Mesendoderm (in vitro differentiated cells): ENCODE measurements at regions not wholly inside any gene's neighbourhood (a gene's known extent, or its start where the extent isn't known, plus 50 kb on each side); places are given as distances from the start of the nearest gene placed in this dataset.

ENCODE experiments used
- DNase-seq: peaks from one replicate; pipeline ENCODE4 v3.0.0; 2013
- H2AK5ac ChIP-seq: 2 replicates; pipeline ENCODE4 v1.6.1; 2013; ENCODE audit warnings: low read length, inconsistent platforms
- H2BK120ac ChIP-seq: 2 replicates; pipeline ENCODE4 v1.6.1; 2013; ENCODE audit warnings: low read depth, mild to moderate bottlenecking, low read length, moderate library complexity, mixed read lengths
- H2BK15ac ChIP-seq: replicated peaks from 2 replicates; pipeline ENCODE4 v1.6.1; 2013; ENCODE audit warnings: low read depth, mild to moderate bottlenecking, moderate library complexity
- H2BK5ac ChIP-seq: 2 replicates; pipeline ENCODE4 v1.6.1; 2013; ENCODE audit warnings: low read length, inconsistent platforms
- H3K18ac ChIP-seq: 2 replicates; pipeline ENCODE4 v1.6.1; 2013; ENCODE audit warnings: mild to moderate bottlenecking, low read length, mixed read lengths
- H3K23ac ChIP-seq: one replicate; pipeline ENCODE4 v1.6.1; 2013; ENCODE audit warnings: low read length
- H3K27ac ChIP-seq: 2 replicates; pipeline ENCODE4 v1.5.1; 2013; ENCODE audit warnings: low read depth, mild to moderate bottlenecking, inconsistent platforms, low read length, moderate library complexity
- H3K27me3 ChIP-seq: 2 replicates; pipeline ENCODE4 v1.6.1; 2013; ENCODE audit warnings: low read length, control low read depth, mild to moderate bottlenecking, inconsistent platforms; ENCODE audit not compliant: insufficient read depth, poor library complexity
- H3K36me3 ChIP-seq: 2 replicates; pipeline ENCODE4 v1.6.1; 2013; ENCODE audit warnings: low read length, inconsistent platforms; ENCODE audit not compliant: control insufficient read depth, insufficient read depth
- H3K4ac ChIP-seq: one replicate; pipeline ENCODE4 v1.6.1; 2013; ENCODE audit warnings: low read depth, mild to moderate bottlenecking, low read length, moderate library complexity
- H3K4me1 ChIP-seq: 2 replicates; pipeline ENCODE4 v1.6.1; 2013; ENCODE audit warnings: low read depth, low read length, inconsistent platforms; ENCODE audit not compliant: control insufficient read depth
- H3K4me2 ChIP-seq: 2 replicates; pipeline ENCODE4 v1.6.1; 2013; ENCODE audit warnings: low read length
- H3K4me3 ChIP-seq: 2 replicates; pipeline ENCODE4 v1.5.1; 2013; ENCODE audit warnings: mild to moderate bottlenecking, low read length
- H3K56ac ChIP-seq: one replicate; pipeline ENCODE4 v1.6.1; 2013; ENCODE audit warnings: low read length
- H3K79me1 ChIP-seq: 2 replicates; pipeline ENCODE4 v1.6.1; 2013; ENCODE audit warnings: low read length, inconsistent platforms
- H3K79me2 ChIP-seq: 2 replicates; pipeline ENCODE4 v1.6.1; 2013; ENCODE audit warnings: mild to moderate bottlenecking, low read length; ENCODE audit not compliant: control insufficient read depth, insufficient read depth
- H3K9ac ChIP-seq: 2 replicates; pipeline ENCODE4 v1.6.1; 2013; ENCODE audit warnings: low read length, inconsistent platforms
- H4K5ac ChIP-seq: one replicate; pipeline ENCODE4 v1.6.1; 2013; ENCODE audit warnings: low read length
- H4K8ac ChIP-seq: one replicate; pipeline ENCODE4 v1.6.1; 2013; ENCODE audit warnings: low read depth, mild to moderate bottlenecking, control low read depth, low read length, moderate library complexity
- WGBS: extraction: QIAGEN DNeasy Blood & Tissue Kit; methylation state at CpG from one replicate; pipeline ENCODE4 v1.1.7; 2013; ENCODE audit warnings: low lambda C conversion rate, missing lambda C conversion rate; ENCODE audit not compliant: insufficient coverage; ENCODE audit errors: extremely low coverage; 5-methylcytosine and 5-hydroxymethylcytosine counted together

- Histone ChIP-seq H3K36me3 (no peaks in the 10 kb centered on the region), H3K79me2 (no peaks in the 10 kb centered on the region), H3K4me3 (no peak overlapping the region), H3K4me2 (no peak overlapping the region), H2BK5ac (no peak overlapping the region), H3K27ac (no peak overlapping the region), H3K23ac (no peak overlapping the region), H2BK15ac (no peak overlapping the region), H3K4me1 (no peaks in the 10 kb centered on the region), H3K4ac (no peak overlapping the region), H4K5ac (no peak overlapping the region), H3K9ac (no peak overlapping the region), H2BK120ac (no peak overlapping the region), H3K27me3 (no peaks in the 10 kb centered on the region), H3K79me1 (no peaks in the 10 kb centered on the region), H3K18ac (no peak overlapping the region), H3K56ac (no peak overlapping the region), H2AK5ac (no peak overlapping the region), H4K8ac (no peak overlapping the region)
- WGBS, result no CpG with 5 or more reads among the region's 2 CpGs
- DNase-seq, result no peak
Observed at GRCh38 chr14:71228711-71229110, 321.5 kb downstream of the PCNX1 start.

- Histone ChIP-seq H4K5ac (no peak overlapping the region), H3K79me2 (no peaks in the 10 kb centered on the region), H2BK5ac (no peak overlapping the region), H3K4me2 (no peak overlapping the region), H3K27ac (no peak overlapping the region), H3K9ac (no peak overlapping the region), H3K36me3 (no peaks in the 10 kb centered on the region), H3K27me3 (no peaks in the 10 kb centered on the region), H3K4me3 (no peak overlapping the region), H3K4ac (no peak overlapping the region), H3K79me1 (no peaks in the 10 kb centered on the region), H3K56ac (no peak overlapping the region), H2AK5ac (no peak overlapping the region), H2BK120ac (no peak overlapping the region), H2BK15ac (no peak overlapping the region), H4K8ac (no peak overlapping the region), H3K23ac (no peak overlapping the region), H3K18ac (no peak overlapping the region), H3K4me1 (no peaks in the 10 kb centered on the region)
- no CpG with 5 or more reads among the region's 7 CpGs for WGBS
- DNase-seq, result no peak
Observed at GRCh38 chr14:71229875-71230274, 322.6 kb downstream of the PCNX1 start.

GRCh38 chr14:71230897-71231296, 323.6 kb downstream of the PCNX1 start:
- H4K8ac ChIP-seq, result no peak overlapping the region
- no peak overlapping the region for H2BK5ac ChIP-seq
- H3K4ac ChIP-seq, result no peak overlapping the region
- no peak overlapping the region for H3K18ac ChIP-seq
- no peaks in the 10 kb centered on the region for H3K4me1 ChIP-seq
- no peaks in the 10 kb centered on the region for H3K36me3 ChIP-seq
- no peaks in the 10 kb centered on the region for H3K27me3 ChIP-seq
- WGBS, result no CpG with 5 or more reads among the region's 13 CpGs
- H3K4me3 ChIP-seq, result no peak overlapping the region
- no peak overlapping the region for H4K5ac ChIP-seq
- no peak overlapping the region for H3K56ac ChIP-seq
- no peaks in the 10 kb centered on the region for H3K79me2 ChIP-seq
- H3K23ac ChIP-seq, result no peak overlapping the region
- no peak overlapping the region for H3K9ac ChIP-seq
- no peak overlapping the region for H2BK15ac ChIP-seq
- no peak overlapping the region for H2AK5ac ChIP-seq
- no peak overlapping the region for H3K27ac ChIP-seq
- DNase-seq, result no peak
- H3K79me1 ChIP-seq, result no peaks in the 10 kb centered on the region
- H3K4me2 ChIP-seq, result no peak overlapping the region
- H2BK120ac ChIP-seq, result no peak overlapping the region

- Histone ChIP-seq H2BK15ac (no peak overlapping the region), H3K9ac (no peak overlapping the region), H3K27me3 (no peaks in the 10 kb centered on the region), H3K4me2 (no peak overlapping the region), H3K23ac (no peak overlapping the region), H3K79me2 (no peaks in the 10 kb centered on the region), H2AK5ac (no peak overlapping the region), H2BK5ac (no peak overlapping the region), H4K8ac (no peak overlapping the region), H4K5ac (no peak overlapping the region), H2BK120ac (no peak overlapping the region), H3K79me1 (no peaks in the 10 kb centered on the region), H3K4me1 (no peaks in the 10 kb centered on the region), H3K36me3 (no peaks in the 10 kb centered on the region), H3K56ac (no peak overlapping the region), H3K4ac (no peak overlapping the region), H3K27ac (no peak overlapping the region), H3K18ac (no peak overlapping the region), H3K4me3 (no peak overlapping the region)
- DNase-seq, result peak; percentile 11
- WGBS, result no CpG with 5 or more reads among the region's 16 CpGs
Observed at GRCh38 chr14:71231521-71232393, 324.5 kb downstream of the PCNX1 start.

GRCh38 chr14:71232506-71232905, 325.2 kb downstream of the PCNX1 start:
- H3K9ac ChIP-seq, result no peak overlapping the region
- H3K23ac ChIP-seq, result no peak overlapping the region
- no peak overlapping the region for H4K5ac ChIP-seq
- H2BK120ac ChIP-seq, result no peak overlapping the region
- H3K4me3 ChIP-seq, result no peak overlapping the region
- no peak for DNase-seq
- no peak overlapping the region for H2BK15ac ChIP-seq
- H4K8ac ChIP-seq, result no peak overlapping the region
- H2BK5ac ChIP-seq, result no peak overlapping the region
- no peak overlapping the region for H3K4ac ChIP-seq
- no peak overlapping the region for H3K18ac ChIP-seq
- no peak overlapping the region for H3K27ac ChIP-seq
- no peaks in the 10 kb centered on the region for H3K36me3 ChIP-seq
- H3K56ac ChIP-seq, result no peak overlapping the region
- no peak overlapping the region for H3K4me2 ChIP-seq
- H3K4me1 ChIP-seq, result no peaks in the 10 kb centered on the region
- WGBS, result no CpG with 5 or more reads among the region's 12 CpGs
- H3K79me2 ChIP-seq, result no peaks in the 10 kb centered on the region
- no peaks in the 10 kb centered on the region for H3K79me1 ChIP-seq
- H3K27me3 ChIP-seq, result no peaks in the 10 kb centered on the region
- no peak overlapping the region for H2AK5ac ChIP-seq

- DNase-seq, result peak; percentile 53
- Histone ChIP-seq H2AK5ac (no peak overlapping the region), H4K8ac (no peak overlapping the region), H3K4me2 (no peak overlapping the region), H3K4ac (no peak overlapping the region), H3K79me1 (no peaks in the 10 kb centered on the region), H3K27me3 (no peaks in the 10 kb centered on the region), H3K56ac (no peak overlapping the region), H3K23ac (no peak overlapping the region), H3K18ac (no peak overlapping the region), H3K79me2 (no peaks in the 10 kb centered on the region), H2BK15ac (no peak overlapping the region), H4K5ac (no peak overlapping the region), H2BK5ac (no peak overlapping the region), H3K4me3 (no peak overlapping the region), H3K4me1 (no peaks in the 10 kb centered on the region), H3K27ac (no peak overlapping the region), H3K9ac (no peak overlapping the region), H3K36me3 (no peaks in the 10 kb centered on the region), H2BK120ac (no peak overlapping the region)
- no CpG with 5 or more reads among the region's 7 CpGs for WGBS
Observed at GRCh38 chr14:71235875-71236274, 328.6 kb downstream of the PCNX1 start.
